ENCODE measurements at regions not wholly inside any gene's neighbourhood (a gene's known extent, or its start where the extent isn't known, plus 50 kb on each side); places are given as distances from the start of the nearest gene placed in this dataset.

DNA sequence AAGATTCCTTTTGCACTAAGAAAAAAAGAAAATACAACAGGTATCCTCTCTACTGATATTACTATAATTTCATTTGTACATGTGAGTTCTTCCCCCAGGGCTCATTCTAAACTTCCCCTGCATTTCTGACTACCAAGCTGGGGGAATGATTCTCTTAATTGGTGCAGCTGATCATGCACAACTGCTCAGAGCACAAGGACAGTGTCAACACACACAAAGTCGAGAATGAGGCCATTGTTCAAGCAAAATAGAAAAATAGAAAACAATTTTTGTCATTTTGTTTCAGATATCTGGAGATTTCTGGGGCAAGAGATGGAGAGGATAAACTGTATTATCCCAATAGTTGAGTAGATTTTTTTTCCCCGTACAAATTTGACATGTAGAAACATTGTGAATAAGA is 236.3 kb downstream of the HAO1 start:
- no peak overlapping the region for H3K27ac ChIP-seq (ENCODE audit: low read depth, low read length)
- H3K27me3 ChIP-seq (ENCODE audit: insufficient read depth, low read length), result peaks cover 8% of the 10 kb centered on the region; the same call in 1 of the 2 replicates
- H3K4me1 ChIP-seq (ENCODE audit: control insufficient read depth, insufficient read depth, low read length, unreplicated experiment), result no peaks in the 10 kb centered on the region
- H2AFZ ChIP-seq (ENCODE audit: low read length, unreplicated experiment), result no peak overlapping the region
- no peaks in the 10 kb centered on the region for H3K36me3 ChIP-seq (ENCODE audit: insufficient read depth, low read length)
- no peak overlapping the region for H3K4me3 ChIP-seq (ENCODE audit: low read depth, low read length)
- H3K79me2 ChIP-seq (ENCODE audit: control insufficient read depth, insufficient read depth, low read length, unreplicated experiment), result no peaks in the 10 kb centered on the region

GRCh38 chr20:7708112-7708511 is 232.1 kb downstream of the HAO1 start:
- H3K79me2 ChIP-seq (ENCODE audit: control insufficient read depth, insufficient read depth, low read length, unreplicated experiment), result no peaks in the 10 kb centered on the region
- 0 out of 2 replicates have a peak, but pooled peaks cover 2% of the 10 kb centered on the region for H3K27me3 ChIP-seq (ENCODE audit: insufficient read depth, low read length)
- no peak overlapping the region for H3K4me3 ChIP-seq (ENCODE audit: low read depth, low read length)
- H2AFZ ChIP-seq (ENCODE audit: low read length, unreplicated experiment), result no peak overlapping the region
- H3K27ac ChIP-seq (ENCODE audit: low read depth, low read length), result no peak overlapping the region
- no peaks in the 10 kb centered on the region for H3K4me1 ChIP-seq (ENCODE audit: control insufficient read depth, insufficient read depth, low read length, unreplicated experiment)
- no peaks in the 10 kb centered on the region for H3K36me3 ChIP-seq (ENCODE audit: insufficient read depth, low read length)

GRCh38 chr20:7708782-7709181 is 231.5 kb downstream of the HAO1 start:
- Histone ChIP-seq H3K79me2 (ENCODE audit: control insufficient read depth, insufficient read depth, low read length, unreplicated experiment) (no peaks in the 10 kb centered on the region), H3K4me1 (ENCODE audit: control insufficient read depth, insufficient read depth, low read length, unreplicated experiment) (no peaks in the 10 kb centered on the region), H3K27me3 (ENCODE audit: insufficient read depth, low read length) (no peaks in the 10 kb centered on the region), H2AFZ (ENCODE audit: low read length, unreplicated experiment) (no peak overlapping the region), H3K27ac (ENCODE audit: low read depth, low read length) (no peak overlapping the region), H3K4me3 (ENCODE audit: low read depth, low read length) (no peak overlapping the region), H3K36me3 (ENCODE audit: insufficient read depth, low read length) (no peaks in the 10 kb centered on the region)

- no peaks in the 10 kb centered on the region for H3K36me3 ChIP-seq (ENCODE audit: insufficient read depth, low read length)
These were observed 229.8 kb downstream of the HAO1 start for GRCh38 chr20:7710440-7710839.

DNA sequence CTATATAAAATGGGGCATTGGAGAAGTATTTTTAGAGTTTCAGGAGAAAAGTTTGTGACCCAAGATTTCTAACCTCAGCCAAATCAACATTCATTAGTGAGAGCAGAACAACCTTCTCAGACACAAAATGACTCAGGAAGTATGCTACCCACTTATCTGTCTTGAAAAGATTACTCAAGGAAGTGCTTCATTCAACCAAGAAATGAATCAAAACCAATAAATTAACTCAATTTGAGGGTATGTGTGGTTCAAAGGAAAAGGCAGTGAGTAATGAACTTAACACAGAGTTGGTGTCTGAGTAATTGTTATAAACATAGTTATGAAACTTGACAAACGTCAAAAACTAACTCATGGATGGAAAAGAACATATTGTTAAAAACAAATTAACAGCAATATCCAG is 227.6 kb downstream of the HAO1 start:
- H3K27ac ChIP-seq (ENCODE audit: low read depth, low read length), result no peak overlapping the region
- H3K36me3 ChIP-seq (ENCODE audit: insufficient read depth, low read length), result no peaks in the 10 kb centered on the region
- no peak overlapping the region for H3K4me3 ChIP-seq (ENCODE audit: low read depth, low read length)
- H2AFZ ChIP-seq (ENCODE audit: low read length, unreplicated experiment), result no peak overlapping the region
- H3K27me3 ChIP-seq (ENCODE audit: insufficient read depth, low read length), result no peaks in the 10 kb centered on the region
- no peaks in the 10 kb centered on the region for H3K4me1 ChIP-seq (ENCODE audit: control insufficient read depth, insufficient read depth, low read length, unreplicated experiment)
- no peaks in the 10 kb centered on the region for H3K79me2 ChIP-seq (ENCODE audit: control insufficient read depth, insufficient read depth, low read length, unreplicated experiment)

More at GRCh38 chr20:7710440-7710839, 229.8 kb downstream of the HAO1 start:
- no peak overlapping the region for H2AFZ ChIP-seq (ENCODE audit: low read length, unreplicated experiment)
- H3K79me2 ChIP-seq (ENCODE audit: control insufficient read depth, insufficient read depth, low read length, unreplicated experiment), result no peaks in the 10 kb centered on the region
- H3K27me3 ChIP-seq (ENCODE audit: insufficient read depth, low read length), result no peaks in the 10 kb centered on the region
- H3K4me3 ChIP-seq (ENCODE audit: low read depth, low read length), result no peak overlapping the region
- no peaks in the 10 kb centered on the region for H3K4me1 ChIP-seq (ENCODE audit: control insufficient read depth, insufficient read depth, low read length, unreplicated experiment)
- no peak overlapping the region for H3K27ac ChIP-seq (ENCODE audit: low read depth, low read length)

DNA sequence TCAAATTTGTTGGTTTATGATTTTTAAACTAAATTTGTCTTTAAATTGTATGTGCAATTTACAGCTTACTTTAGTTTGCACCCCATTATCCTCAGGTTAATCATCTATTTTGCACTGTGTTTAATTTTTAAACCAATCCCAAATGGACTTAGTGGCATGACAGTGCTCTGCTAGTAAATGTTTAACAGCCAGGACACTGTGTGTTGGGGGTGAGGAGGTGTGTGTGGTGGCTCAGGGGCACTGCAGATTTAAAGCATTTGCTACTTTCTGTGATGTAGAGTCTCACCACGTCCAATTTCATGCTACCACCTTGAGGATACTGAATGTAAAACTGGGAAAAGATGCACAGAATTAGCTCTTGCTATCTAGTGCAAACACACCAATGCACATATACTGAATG is 225.7 kb downstream of the HAO1 start:
- no peaks in the 10 kb centered on the region for H3K79me2 ChIP-seq (ENCODE audit: control insufficient read depth, insufficient read depth, low read length, unreplicated experiment)
- no peaks in the 10 kb centered on the region for H3K36me3 ChIP-seq (ENCODE audit: insufficient read depth, low read length)
- H3K27ac ChIP-seq (ENCODE audit: low read depth, low read length), result no peak overlapping the region
- H3K4me1 ChIP-seq (ENCODE audit: control insufficient read depth, insufficient read depth, low read length, unreplicated experiment), result no peaks in the 10 kb centered on the region
- H2AFZ ChIP-seq (ENCODE audit: low read length, unreplicated experiment), result no peak overlapping the region
- no peaks in the 10 kb centered on the region for H3K27me3 ChIP-seq (ENCODE audit: insufficient read depth, low read length)
- no peak overlapping the region for H3K4me3 ChIP-seq (ENCODE audit: low read depth, low read length)

DNA sequence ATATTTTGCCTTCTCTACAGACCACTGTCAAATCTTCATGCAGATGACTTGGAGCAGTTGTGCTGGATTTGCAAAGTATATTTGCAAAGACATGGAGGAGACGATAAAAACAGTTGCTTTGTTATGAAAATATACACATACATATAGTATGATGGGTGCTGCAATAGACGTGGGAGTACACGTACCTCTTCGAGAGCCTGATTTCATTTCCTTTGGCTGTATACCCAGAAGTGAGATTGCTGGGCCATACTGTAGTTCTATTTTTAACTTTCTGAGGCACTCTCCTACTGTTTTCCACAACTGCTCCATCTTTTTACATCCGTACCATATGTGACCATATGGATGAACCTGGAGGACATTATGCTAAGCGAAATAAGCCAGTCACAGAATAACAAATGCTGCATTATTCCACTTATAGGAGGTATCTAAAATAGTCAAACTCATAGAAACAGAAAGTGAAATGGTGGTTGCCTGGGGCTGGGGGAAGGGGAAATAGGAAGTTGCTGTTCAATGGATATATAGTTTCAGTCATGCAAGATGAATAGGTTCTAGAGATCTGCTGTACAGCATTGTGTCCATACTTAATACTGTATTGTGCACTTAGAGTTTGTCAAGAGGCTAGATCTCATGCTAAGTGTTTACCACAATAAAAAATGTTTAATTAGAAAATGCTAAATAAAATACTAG is 223.8 kb downstream of the HAO1 start:
- Histone ChIP-seq H3K36me3 (ENCODE audit: insufficient read depth, low read length) (no peaks in the 10 kb centered on the region), H3K27ac (ENCODE audit: low read depth, low read length) (no peak overlapping the region), H3K4me3 (ENCODE audit: low read depth, low read length) (no peak overlapping the region), H3K27me3 (ENCODE audit: insufficient read depth, low read length) (no peaks in the 10 kb centered on the region), H3K79me2 (ENCODE audit: control insufficient read depth, insufficient read depth, low read length, unreplicated experiment) (no peaks in the 10 kb centered on the region), H3K4me1 (ENCODE audit: control insufficient read depth, insufficient read depth, low read length, unreplicated experiment) (no peaks in the 10 kb centered on the region), H2AFZ (ENCODE audit: low read length, unreplicated experiment) (no peak overlapping the region)

DNA sequence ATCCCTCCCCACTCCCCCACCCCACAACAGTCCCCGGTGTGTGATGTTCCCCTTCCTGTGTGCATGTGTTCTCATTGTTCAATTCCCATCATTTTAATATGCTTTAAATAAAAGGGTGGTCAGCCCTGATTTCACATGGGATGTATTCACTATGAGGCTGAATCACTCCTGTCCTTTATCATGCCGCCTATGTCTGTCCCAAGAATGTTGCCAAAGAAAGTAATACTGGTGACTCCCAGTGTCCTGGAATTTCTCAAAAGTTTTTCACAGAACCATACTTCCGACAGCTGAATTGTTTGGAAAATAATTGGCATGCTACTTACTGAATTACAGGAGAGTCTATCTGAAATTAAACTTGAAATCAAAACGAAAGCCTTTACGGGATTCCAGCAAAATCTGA is 217.7 kb downstream of the HAO1 start:
- H3K27me3 ChIP-seq (ENCODE audit: insufficient read depth, low read length), result no peaks in the 10 kb centered on the region
- H3K4me1 ChIP-seq (ENCODE audit: control insufficient read depth, insufficient read depth, low read length, unreplicated experiment), result no peaks in the 10 kb centered on the region
- no peak overlapping the region for H2AFZ ChIP-seq (ENCODE audit: low read length, unreplicated experiment)
- H3K79me2 ChIP-seq (ENCODE audit: control insufficient read depth, insufficient read depth, low read length, unreplicated experiment), result no peaks in the 10 kb centered on the region
- H3K27ac ChIP-seq (ENCODE audit: low read depth, low read length), result peak overlapping the region; percentile 31; the same call in 1 of the 2 replicates
- H3K4me3 ChIP-seq (ENCODE audit: low read depth, low read length), result no peak overlapping the region
- H3K36me3 ChIP-seq (ENCODE audit: insufficient read depth, low read length), result no peaks in the 10 kb centered on the region

DNA sequence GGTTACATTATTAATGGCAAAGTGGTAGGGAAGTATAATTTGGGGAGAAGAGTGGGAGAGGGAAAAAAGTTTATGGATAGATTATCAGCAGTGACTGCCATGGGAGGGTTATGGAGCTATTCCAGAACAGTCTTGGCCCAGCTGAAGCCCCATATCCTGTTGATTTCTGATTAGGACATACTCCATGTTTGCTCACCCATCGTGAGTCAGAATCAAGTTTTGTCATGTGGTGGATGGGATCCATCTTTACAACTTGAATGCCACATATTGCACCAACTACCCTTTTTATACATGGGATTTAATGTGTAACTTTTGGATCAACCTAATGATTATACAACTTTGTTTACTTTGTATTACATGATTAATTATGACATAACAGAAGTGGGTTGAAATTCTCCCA is 217.0 kb downstream of the HAO1 start:
- H3K27ac ChIP-seq (ENCODE audit: low read depth, low read length), result 0 out of 2 replicates have a peak overlapping the region, but pooled peaks have one; percentile 26
- no peaks in the 10 kb centered on the region for H3K36me3 ChIP-seq (ENCODE audit: insufficient read depth, low read length)
- no peak overlapping the region for H3K4me3 ChIP-seq (ENCODE audit: low read depth, low read length)
- no peaks in the 10 kb centered on the region for H3K4me1 ChIP-seq (ENCODE audit: control insufficient read depth, insufficient read depth, low read length, unreplicated experiment)
- H3K27me3 ChIP-seq (ENCODE audit: insufficient read depth, low read length), result no peaks in the 10 kb centered on the region
- no peaks in the 10 kb centered on the region for H3K79me2 ChIP-seq (ENCODE audit: control insufficient read depth, insufficient read depth, low read length, unreplicated experiment)
- no peak overlapping the region for H2AFZ ChIP-seq (ENCODE audit: low read length, unreplicated experiment)

DNA sequence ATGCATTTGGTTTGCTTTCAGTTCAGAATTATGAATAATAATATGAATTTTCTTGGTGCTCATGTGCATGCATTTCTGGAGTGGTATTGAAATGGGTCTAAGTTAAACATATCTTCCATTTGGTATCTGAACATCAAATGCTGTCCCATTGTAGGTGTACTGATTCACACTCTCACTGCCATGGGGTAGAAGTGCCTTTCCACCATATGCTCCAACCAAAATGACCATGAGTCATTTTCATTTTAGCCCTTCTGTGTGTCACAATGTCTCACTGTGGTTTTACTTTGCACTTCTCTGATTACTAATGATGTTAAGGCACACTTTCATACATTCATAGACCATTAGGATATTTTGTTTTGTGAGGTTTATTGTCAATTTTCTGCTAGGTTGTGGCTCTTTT is 211.9 kb downstream of the HAO1 start:
- Histone ChIP-seq H3K4me3 (ENCODE audit: low read depth, low read length) (no peak overlapping the region), H3K79me2 (ENCODE audit: control insufficient read depth, insufficient read depth, low read length, unreplicated experiment) (no peaks in the 10 kb centered on the region), H2AFZ (ENCODE audit: low read length, unreplicated experiment) (no peak overlapping the region), H3K27me3 (ENCODE audit: insufficient read depth, low read length) (no peaks in the 10 kb centered on the region), H3K4me1 (ENCODE audit: control insufficient read depth, insufficient read depth, low read length, unreplicated experiment) (no peaks in the 10 kb centered on the region), H3K36me3 (ENCODE audit: insufficient read depth, low read length) (no peaks in the 10 kb centered on the region), H3K27ac (ENCODE audit: low read depth, low read length) (no peak overlapping the region)

DNA sequence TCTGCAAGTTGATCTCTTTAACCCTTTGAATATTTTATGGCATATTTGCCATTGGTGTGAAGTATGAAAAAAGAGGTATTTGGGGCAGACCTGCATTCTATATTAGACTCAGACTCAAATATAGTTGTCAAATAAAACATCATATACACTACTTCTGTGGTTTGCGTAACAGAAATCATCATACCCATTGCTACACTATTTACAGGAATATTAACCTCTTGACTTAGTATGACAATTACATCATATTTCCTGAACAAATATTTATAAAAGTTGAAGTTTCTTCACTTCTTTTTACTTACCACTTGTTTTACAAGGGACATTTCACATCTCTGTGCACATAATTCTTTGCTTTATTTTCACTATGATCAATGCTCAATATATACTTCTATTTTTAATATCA is 206.0 kb downstream of the HAO1 start:
- H3K79me2 ChIP-seq (ENCODE audit: control insufficient read depth, insufficient read depth, low read length, unreplicated experiment), result no peaks in the 10 kb centered on the region
- no peak overlapping the region for H3K4me3 ChIP-seq (ENCODE audit: low read depth, low read length)
- no peaks in the 10 kb centered on the region for H3K4me1 ChIP-seq (ENCODE audit: control insufficient read depth, insufficient read depth, low read length, unreplicated experiment)
- no peaks in the 10 kb centered on the region for H3K27me3 ChIP-seq (ENCODE audit: insufficient read depth, low read length)
- no peaks in the 10 kb centered on the region for H3K36me3 ChIP-seq (ENCODE audit: insufficient read depth, low read length)
- no peak overlapping the region for H2AFZ ChIP-seq (ENCODE audit: low read length, unreplicated experiment)
- H3K27ac ChIP-seq (ENCODE audit: low read depth, low read length), result no peak overlapping the region
